Stomach (tissue), 8 donors: ENCODE measurements at regions not wholly inside any gene's neighbourhood (a gene's known extent, or its start where the extent isn't known, plus 50 kb on each side); places are given as distances from the start of the nearest gene placed in this dataset.

Experiments used
- DNase-seq, 2 donors: peaks; one replicate each; pipeline versions ENCODE4 v3.0.0 to v3.0.0-alpha.2; 2013 to 2019
- H3K27ac ChIP-seq, 5 donors: fragments of 200-600 bp in 4 of 5; sonication (generic) in 4 of 5; one replicate each; pipeline ENCODE4 v1.5.1; 2013 to 2019; ENCODE audit warnings: mild to moderate bottlenecking in 1 of 5, moderate library complexity in 1 of 5
- H3K27me3 ChIP-seq, 3 donors: fragments of 200-600 bp; sonication (generic); one replicate each; pipeline ENCODE4 v1.5.1; 2017 to 2019; ENCODE audit warnings: mixed run types in 1 of 3
- H3K36me3 ChIP-seq, 4 donors: fragments of 200-600 bp; sonication (generic); 1 replicate in 3 of 4; 2 replicates in 1 of 4; pipeline ENCODE4 v1.5.1; 2016 to 2019
- H3K4me1 ChIP-seq, 4 donors: fragments of 200-600 bp; sonication (generic); one replicate each; pipeline ENCODE4 v1.5.1; 2016 to 2019
- H3K4me3 ChIP-seq, 4 donors: fragments of 200-600 bp; sonication (generic) in 3 of 4; one replicate each; pipeline ENCODE4 v1.5.1; 2016 to 2019; ENCODE audit warnings: mild to moderate bottlenecking in 1 of 4
- H3K9me3 ChIP-seq, 4 donors: fragments of 200-600 bp; sonication (generic); one replicate each; pipeline ENCODE4 v1.5.1; 2016 to 2019
- EP300 ChIP-seq: sonication (generic); formaldehyde crosslinking; IDR thresholded peaks from one replicate; pipeline ENCODE4 v1.6.1; 2017; ENCODE audit warnings: antibody characterized with exemption
- POLR2A ChIP-seq, 4 donors: fragments of 450-650 bp; IDR thresholded peaks; one replicate each; pipeline ENCODE4 v1.6.1; 2016; ENCODE audit warnings: antibody characterized with exemption in 4 of 4, control low read depth in 2 of 4, mild to moderate bottlenecking in 1 of 4, moderate library complexity in 1 of 4
- POLR2AphosphoS5 ChIP-seq, 3 donors: sonication (generic); formaldehyde crosslinking; IDR thresholded peaks; one replicate each; pipeline ENCODE4 v1.6.1; 2016; ENCODE audit warnings: antibody characterized with exemption in 3 of 3
- WGBS, 5 donors: extraction: QIAGEN DNeasy Blood & Tissue Kit in 3 of 5; methylation state at CpG; one replicate each; pipeline versions ENCODE4 v1.1.5 to v1.1.7; 2013 to 2018; 5-methylcytosine and 5-hydroxymethylcytosine counted together
- intact Hi-C: fragments of 100-400 bp; cut with DNase I; formaldehyde crosslinking; loops from one replicate; pipeline ENCODE4 v1.15.1; 2023; ENCODE audit warnings: low total_unique reads
- TF ChIP-seq, protein P1 (sequence below), 7 experiments: fragments of 450-650 bp in 4 of 7; fragments of 200-600 bp in 3 of 7; sonication (generic) in 3 of 7; IDR thresholded peaks; one replicate each; pipeline ENCODE4 v1.5.1; 2016 to 2019; ENCODE audit warnings: antibody characterized with exemption in 7 of 7, control low read depth in 2 of 7, mild to moderate bottlenecking in 1 of 7
- donor health status: healthy with polysubstance abuse.
- donor health status: Bipolar disorder and iron deficiency.
- donor health status: healthy.

DNA sequence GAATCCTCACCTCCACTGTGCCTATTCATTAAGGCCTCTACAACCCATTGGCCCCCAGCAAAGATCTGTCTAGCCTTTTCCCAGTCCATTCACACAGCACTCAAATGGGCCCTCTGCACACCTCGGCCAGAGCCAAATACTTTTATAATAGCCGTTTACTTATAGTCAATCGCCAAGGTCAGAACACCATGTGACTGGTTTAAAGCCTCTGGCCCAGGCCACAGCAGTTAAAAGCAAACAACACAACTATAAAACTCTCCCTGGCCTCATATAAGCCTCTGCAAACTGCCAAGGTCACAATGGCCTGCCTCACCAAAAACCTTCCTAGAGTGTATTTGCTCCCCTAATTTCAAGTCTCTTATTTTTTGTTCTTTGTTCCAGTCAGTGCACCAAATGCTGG, 562.6 kb downstream of the CAAP1 start:
- TF ChIP-seq POLR2AphosphoS5 (IDR thresholded peaks at IDR 0.05) (no peak), EP300 (no peak), POLR2A (IDR thresholded peaks at IDR 0.05) (no peak)
- TF ChIP-seq, protein P1, sequence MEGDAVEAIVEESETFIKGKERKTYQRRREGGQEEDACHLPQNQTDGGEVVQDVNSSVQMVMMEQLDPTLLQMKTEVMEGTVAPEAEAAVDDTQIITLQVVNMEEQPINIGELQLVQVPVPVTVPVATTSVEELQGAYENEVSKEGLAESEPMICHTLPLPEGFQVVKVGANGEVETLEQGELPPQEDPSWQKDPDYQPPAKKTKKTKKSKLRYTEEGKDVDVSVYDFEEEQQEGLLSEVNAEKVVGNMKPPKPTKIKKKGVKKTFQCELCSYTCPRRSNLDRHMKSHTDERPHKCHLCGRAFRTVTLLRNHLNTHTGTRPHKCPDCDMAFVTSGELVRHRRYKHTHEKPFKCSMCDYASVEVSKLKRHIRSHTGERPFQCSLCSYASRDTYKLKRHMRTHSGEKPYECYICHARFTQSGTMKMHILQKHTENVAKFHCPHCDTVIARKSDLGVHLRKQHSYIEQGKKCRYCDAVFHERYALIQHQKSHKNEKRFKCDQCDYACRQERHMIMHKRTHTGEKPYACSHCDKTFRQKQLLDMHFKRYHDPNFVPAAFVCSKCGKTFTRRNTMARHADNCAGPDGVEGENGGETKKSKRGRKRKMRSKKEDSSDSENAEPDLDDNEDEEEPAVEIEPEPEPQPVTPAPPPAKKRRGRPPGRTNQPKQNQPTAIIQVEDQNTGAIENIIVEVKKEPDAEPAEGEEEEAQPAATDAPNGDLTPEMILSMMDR (IDR thresholded peaks at IDR 0.05): no peak
- 17 to 52% (median 38%) methylated on average over 3 of the region's 3 CpGs for WGBS, 5 donors
- Histone ChIP-seq H3K27me3 (no peaks in the 10 kb centered on the region), H3K36me3 (no peaks in the 10 kb centered on the region), H3K4me3 (no peak overlapping the region), H3K9me3 (no peaks in the 10 kb centered on the region), H3K27ac (no peak overlapping the region), H3K4me1 (peaks cover 0 to 14% (median 4%) of the 10 kb centered on the region in 4 donors)
- intact Hi-C loops: no loop called here
- DNase-seq: no peak

DNA sequence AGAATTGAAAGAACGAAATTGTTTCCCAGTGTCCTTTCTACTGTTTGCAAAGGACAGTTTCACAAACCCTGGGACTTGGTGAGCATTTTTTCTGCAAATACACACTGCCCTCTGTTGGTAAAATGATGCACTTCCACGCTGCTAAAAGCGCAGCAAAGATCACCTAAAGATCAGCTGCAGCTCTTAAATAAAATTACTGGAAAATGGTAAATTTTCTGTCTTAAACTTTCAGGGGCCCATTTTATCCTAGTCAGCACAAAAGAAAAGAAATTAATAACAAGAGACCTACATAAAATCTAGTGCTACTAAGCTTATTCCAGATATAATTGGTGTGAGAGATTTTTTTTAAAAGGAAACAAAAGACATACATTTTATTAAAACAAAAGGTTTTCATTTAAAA, 566.0 kb downstream of the CAAP1 start:
- peak in 1 of 2 donors; percentile 82 for DNase-seq
- 0 to 3% (median 2%) methylated on average over 3 of the region's 3 CpGs for WGBS, 5 donors

DNA sequence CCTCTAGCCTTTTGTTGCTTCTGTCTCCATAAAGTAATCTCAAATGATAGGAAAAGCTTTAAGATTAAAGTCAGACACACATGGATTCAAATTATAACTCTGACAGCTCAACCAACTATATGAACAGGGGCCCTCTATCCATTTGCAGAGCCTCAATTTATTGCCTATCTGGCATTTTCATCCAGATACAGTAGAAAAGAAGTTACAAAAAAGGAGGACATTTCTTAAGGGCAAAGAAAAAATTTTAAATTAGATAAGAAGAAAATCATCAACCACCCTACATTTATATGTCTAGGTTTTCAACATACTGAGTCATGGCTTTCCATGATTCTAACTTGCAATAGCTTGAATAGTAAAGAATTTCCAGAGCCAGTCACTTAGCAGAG, 567.2 kb downstream of the CAAP1 start:
- H3K27me3 ChIP-seq: no peaks in the 10 kb centered on the region
- peaks cover 0 to 17% (median 4%) of the 10 kb centered on the region in 4 donors for H3K4me1 ChIP-seq
- H3K36me3 ChIP-seq: no peaks in the 10 kb centered on the region
- no peak overlapping the region for H3K4me3 ChIP-seq
- TF ChIP-seq, protein P1 (IDR thresholded peaks at IDR 0.05): no peak
- TF ChIP-seq POLR2AphosphoS5 (IDR thresholded peaks at IDR 0.05) (no peak), POLR2A (IDR thresholded peaks at IDR 0.05) (no peak), EP300 (no peak)
- no peak overlapping the region for H3K27ac ChIP-seq
- intact Hi-C loops: no loop called here
- DNase-seq: no peak
- H3K9me3 ChIP-seq: no peaks in the 10 kb centered on the region

More for the DNA sequence above, 566.0 kb downstream of the CAAP1 start:
- Histone ChIP-seq H3K4me3 (no peak overlapping the region), H3K27me3 (no peaks in the 10 kb centered on the region), H3K27ac (no peak overlapping the region), H3K4me1 (peaks cover 0 to 17% (median 4%) of the 10 kb centered on the region in 4 donors), H3K36me3 (no peaks in the 10 kb centered on the region), H3K9me3 (no peaks in the 10 kb centered on the region)
- intact Hi-C loops: no loop called here
- TF ChIP-seq POLR2A (IDR thresholded peaks at IDR 0.05): no peak
- TF ChIP-seq, protein P1 (IDR thresholded peaks at IDR 0.05): peak in 5 of 7 experiments; percentile 24 to 77 (median 62)

DNA sequence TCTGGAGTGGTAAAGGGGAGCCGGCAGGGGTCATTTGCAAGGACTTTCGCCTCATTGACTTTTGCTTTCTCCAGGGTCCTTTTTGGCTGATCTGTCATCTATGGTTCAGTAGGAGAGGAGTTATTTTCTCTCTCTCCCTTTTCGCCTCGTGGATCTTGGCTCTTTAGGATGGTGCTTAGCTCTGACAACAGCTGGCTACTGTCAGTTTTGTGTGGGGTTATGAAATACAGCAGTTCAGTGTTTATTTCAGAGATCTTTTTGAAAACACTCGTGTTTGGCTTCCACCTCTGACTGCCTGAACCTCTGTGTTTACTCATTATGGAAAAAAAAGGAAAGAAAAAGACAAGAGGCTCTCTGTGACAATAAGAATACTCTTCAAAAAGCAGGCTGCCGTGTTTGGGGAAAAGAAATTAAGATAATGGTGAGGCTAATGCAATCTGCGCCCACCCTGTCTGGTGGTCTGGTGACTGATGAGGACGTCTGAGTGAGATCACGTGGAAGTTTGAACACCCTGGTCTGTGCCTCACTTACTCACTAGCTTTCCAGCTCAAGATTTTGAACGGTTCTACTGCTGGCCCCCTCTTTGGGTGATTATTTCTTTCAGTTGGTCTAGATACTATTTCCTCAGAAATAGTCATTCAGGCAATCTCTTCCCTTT, 567.7 kb downstream of the CAAP1 start:
- no peak overlapping the region for H3K4me3 ChIP-seq
- H3K4me1 ChIP-seq: peaks cover 0 to 17% (median 4%) of the 10 kb centered on the region in 4 donors
- TF ChIP-seq, protein P1 (IDR thresholded peaks at IDR 0.05): no peak
- TF ChIP-seq POLR2A (IDR thresholded peaks at IDR 0.05): no peak
- no peak for TF ChIP-seq EP300
- no peak for TF ChIP-seq POLR2AphosphoS5 (IDR thresholded peaks at IDR 0.05)
- 32 to 46% (median 40%) methylated on average over 10 of the region's 10 CpGs for WGBS, 5 donors
- no peaks in the 10 kb centered on the region for H3K9me3 ChIP-seq
- no peaks in the 10 kb centered on the region for H3K27me3 ChIP-seq
- intact Hi-C loops: no loop called here
- no peak overlapping the region for H3K27ac ChIP-seq
- H3K36me3 ChIP-seq: no peaks in the 10 kb centered on the region
- peak in 1 of 2 donors; percentile 71 for DNase-seq
